Psoas muscle (tissue), 7 donors: ENCODE measurements at regions not wholly inside any gene's neighbourhood (a gene's known extent, or its start where the extent isn't known, plus 50 kb on each side); places are given as distances from the start of the nearest gene placed in this dataset.

Experiments
- ATAC-seq, 4 donors: fragments of 200-7000 bp; cut with Tn5 transposase; one replicate each; pipeline ENCODE4 v1.9.1; 2020; ENCODE audit warnings: moderate library complexity in 3 of 4, mild to moderate bottlenecking in 2 of 4
- DNase-seq, 2 donors: peaks; one replicate each; pipeline ENCODE4 v3.0.0-alpha.2; 2020
- H3K27ac ChIP-seq: fragments of 200-600 bp; one replicate; pipeline ENCODE4 v1.8.0; 2022
- H3K27me3 ChIP-seq, 3 donors: fragments of 200-600 bp in 1 of 3; one replicate each; pipeline versions ENCODE4 v1.6.1 to v1.8.0; 2013 to 2022; ENCODE audit warnings: low read length in 2 of 3, mild to moderate bottlenecking in 2 of 3, moderate library complexity in 1 of 3; ENCODE audit not compliant: insufficient read depth in 3 of 3
- H3K36me3 ChIP-seq, 2 donors: fragments of 200-600 bp in 1 of 2; one replicate each; pipeline versions ENCODE4 v1.6.1 to v1.8.0; 2013 to 2022; ENCODE audit warnings: low read depth in 1 of 2, mild to moderate bottlenecking in 1 of 2, moderate library complexity in 1 of 2; ENCODE audit not compliant: insufficient read depth in 1 of 2
- H3K4me1 ChIP-seq: fragments of 200-600 bp; one replicate; pipeline ENCODE4 v1.8.0; 2022
- H3K4me3 ChIP-seq: fragments of 200-600 bp; one replicate; pipeline ENCODE4 v1.8.0; 2022; ENCODE audit warnings: mild to moderate bottlenecking
- H3K9me3 ChIP-seq: fragments of 200-600 bp; one replicate; pipeline ENCODE4 v1.8.0; 2022
- WGBS, 3 donors: extraction: QIAGEN DNeasy Blood & Tissue Kit; methylation state at CpG; one replicate each; pipeline versions ENCODE4 v1.1.6 to v1.1.7; 2013; 5-methylcytosine and 5-hydroxymethylcytosine counted together
- intact Hi-C, 2 donors: fragments of 100-400 bp; cut with DNase I; formaldehyde crosslinking; loops; one replicate each; pipeline versions ENCODE4 v1.11.0 to v1.14.2; 2022
- TF ChIP-seq, protein P1 (sequence below): fragments of 200-600 bp; IDR thresholded peaks from one replicate; pipeline ENCODE4 v1.8.0; 2022; ENCODE audit warnings: antibody characterized with exemption
- donor health status: healthy with polysubstance abuse.
- donor health status: DM: no; HTN: no; CAD: no; lungs with moderate emphysema.
- donor health status: Bipolar disorder and iron deficiency.
- donor health status: healthy.
- donor health status: DM: yes; HTN: yes; CAD: no.
- donor health status: DM: no; HTN: no; CAD: no.
- donor health status: DM: yes; HTN: yes; CAD: no.

DNA sequence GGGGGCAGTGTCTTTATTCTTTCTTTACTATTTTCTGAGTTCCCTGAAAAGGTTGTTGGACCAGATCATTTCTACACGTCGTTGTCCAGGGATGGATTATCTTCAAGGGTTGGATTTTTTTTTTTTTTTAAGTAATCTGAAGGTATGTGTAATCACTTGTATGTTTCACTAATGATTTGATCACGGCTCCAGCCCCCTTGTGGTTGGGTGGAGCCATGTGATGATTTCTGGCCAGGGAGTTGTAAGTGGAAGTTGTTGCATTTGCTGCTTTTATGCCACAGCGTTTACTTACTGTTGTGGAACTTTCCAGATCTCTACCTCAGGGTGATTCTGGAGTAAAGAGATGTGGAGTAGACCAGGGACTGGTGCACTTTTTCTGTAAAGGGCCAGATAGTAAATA is 390.3 kb downstream of the AACS start:
- ATAC-seq (no peak), DNase-seq (no peak)
- no peaks in the 10 kb centered on the region for H3K4me1 ChIP-seq
- intact Hi-C loops = no loop called here
- peaks cover 7% of the 10 kb centered on the region for H3K9me3 ChIP-seq
- TF ChIP-seq, protein P1, sequence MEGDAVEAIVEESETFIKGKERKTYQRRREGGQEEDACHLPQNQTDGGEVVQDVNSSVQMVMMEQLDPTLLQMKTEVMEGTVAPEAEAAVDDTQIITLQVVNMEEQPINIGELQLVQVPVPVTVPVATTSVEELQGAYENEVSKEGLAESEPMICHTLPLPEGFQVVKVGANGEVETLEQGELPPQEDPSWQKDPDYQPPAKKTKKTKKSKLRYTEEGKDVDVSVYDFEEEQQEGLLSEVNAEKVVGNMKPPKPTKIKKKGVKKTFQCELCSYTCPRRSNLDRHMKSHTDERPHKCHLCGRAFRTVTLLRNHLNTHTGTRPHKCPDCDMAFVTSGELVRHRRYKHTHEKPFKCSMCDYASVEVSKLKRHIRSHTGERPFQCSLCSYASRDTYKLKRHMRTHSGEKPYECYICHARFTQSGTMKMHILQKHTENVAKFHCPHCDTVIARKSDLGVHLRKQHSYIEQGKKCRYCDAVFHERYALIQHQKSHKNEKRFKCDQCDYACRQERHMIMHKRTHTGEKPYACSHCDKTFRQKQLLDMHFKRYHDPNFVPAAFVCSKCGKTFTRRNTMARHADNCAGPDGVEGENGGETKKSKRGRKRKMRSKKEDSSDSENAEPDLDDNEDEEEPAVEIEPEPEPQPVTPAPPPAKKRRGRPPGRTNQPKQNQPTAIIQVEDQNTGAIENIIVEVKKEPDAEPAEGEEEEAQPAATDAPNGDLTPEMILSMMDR = no peak
- no peak overlapping the region for H3K4me3 ChIP-seq
- no peaks in the 10 kb centered on the region for H3K27me3 ChIP-seq
- 20 to 29% (median 22%) methylated on average over 4 of the region's 4 CpGs for WGBS, 3 donors
- H3K27ac ChIP-seq = no peak overlapping the region
- H3K36me3 ChIP-seq = no peaks in the 10 kb centered on the region

DNA sequence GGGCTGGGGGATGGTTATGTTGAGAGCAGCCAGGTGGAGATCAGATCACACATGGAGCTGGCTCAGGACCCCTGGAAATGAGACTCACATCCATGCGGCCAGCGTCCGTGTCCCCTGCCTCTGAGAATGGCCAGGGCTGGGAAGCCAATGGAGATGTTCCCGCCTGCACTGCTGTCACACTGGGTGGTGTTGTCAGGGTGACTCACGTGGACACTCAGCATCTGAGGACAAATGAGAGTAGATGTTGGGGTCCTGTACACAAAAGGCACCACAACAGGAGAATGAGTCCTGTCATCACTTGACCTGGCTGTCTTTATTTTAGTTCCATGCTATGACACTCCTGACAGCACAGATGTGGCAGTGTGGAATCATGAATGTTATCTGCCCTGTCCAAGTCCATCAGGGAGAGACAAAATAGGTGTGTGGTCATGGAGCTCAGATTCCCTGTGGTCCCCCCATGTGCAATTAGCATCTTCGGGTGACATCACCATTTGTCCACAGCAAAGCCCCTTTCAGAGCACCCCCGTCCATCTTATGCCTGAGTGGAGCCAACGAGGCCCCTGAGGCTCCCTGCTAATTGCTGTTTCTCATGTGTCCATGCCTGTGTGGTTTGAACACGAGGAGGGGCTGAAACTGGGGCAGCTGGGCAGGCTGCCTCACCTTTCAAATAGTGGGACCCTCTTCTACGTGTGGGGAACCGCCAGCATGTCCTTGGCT is 393.5 kb downstream of the AACS start:
- 73 to 79% (median 75%) methylated on average over 11 of the region's 11 CpGs for WGBS, 3 donors

DNA sequence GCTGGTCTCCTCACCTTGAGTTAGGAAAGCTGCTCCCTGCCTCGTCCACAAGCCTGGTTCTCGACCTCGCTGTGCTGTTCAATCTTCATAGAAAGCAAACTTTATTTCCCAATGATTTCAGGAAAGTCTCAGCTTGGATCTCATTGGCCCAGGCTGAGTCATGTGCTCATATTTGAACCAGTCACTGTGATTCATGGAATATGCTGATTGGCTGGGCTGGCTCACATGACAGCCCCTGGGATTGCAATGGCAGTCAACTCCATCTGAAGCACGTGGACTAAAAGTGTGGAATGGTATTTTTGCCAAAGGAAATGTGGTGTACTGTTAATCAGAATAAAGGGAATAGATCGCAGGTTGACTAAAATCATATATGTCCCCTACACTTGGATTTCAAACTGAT is 396.6 kb downstream of the AACS start:
- DNase-seq (no peak), ATAC-seq (no peak)
- WGBS, 3 donors = 84 to 87% (median 86%) methylated on average over 5 of the region's 5 CpGs
- no peaks in the 10 kb centered on the region for H3K27me3 ChIP-seq
- H3K9me3 ChIP-seq = no peaks in the 10 kb centered on the region
- no peaks in the 10 kb centered on the region for H3K4me1 ChIP-seq
- intact Hi-C loops = no loop called here
- H3K4me3 ChIP-seq = no peak overlapping the region
- H3K36me3 ChIP-seq = no peaks in the 10 kb centered on the region
- TF ChIP-seq, protein P1 = no peak
- H3K27ac ChIP-seq = no peak overlapping the region

More for the DNA sequence above, 393.5 kb downstream of the AACS start:
- Histone ChIP-seq H3K36me3 (no peaks in the 10 kb centered on the region), H3K27ac (no peak overlapping the region), H3K27me3 (no peaks in the 10 kb centered on the region), H3K4me1 (no peaks in the 10 kb centered on the region), H3K4me3 (no peak overlapping the region), H3K9me3 (no peaks in the 10 kb centered on the region)
- ATAC-seq (no peak), DNase-seq (no peak)
- TF ChIP-seq, protein P1 = no peak
- intact Hi-C loops = no loop called here

DNA sequence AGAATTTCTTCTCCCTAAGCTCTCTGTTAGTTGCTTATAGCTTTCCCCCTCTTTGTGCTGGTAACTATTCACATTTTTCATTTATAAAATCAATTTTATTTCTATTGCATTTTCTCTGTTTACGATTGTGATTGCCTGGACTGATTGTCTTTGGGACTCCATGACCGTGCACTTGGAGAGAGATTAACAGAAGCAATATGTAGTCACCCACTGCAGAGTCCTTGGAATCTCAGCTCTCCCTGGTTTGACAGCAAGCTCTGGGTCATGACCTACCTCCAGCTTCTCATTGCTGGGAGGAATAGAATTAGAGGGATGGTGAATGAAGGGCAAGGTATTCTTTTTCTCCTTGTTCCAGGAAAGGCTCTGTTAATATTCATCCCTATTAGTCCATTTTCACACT is 398.2 kb downstream of the AACS start:
- Histone ChIP-seq H3K4me3 (no peak overlapping the region), H3K9me3 (no peaks in the 10 kb centered on the region), H3K27me3 (no peaks in the 10 kb centered on the region), H3K4me1 (no peaks in the 10 kb centered on the region), H3K36me3 (no peaks in the 10 kb centered on the region), H3K27ac (no peak overlapping the region)
- intact Hi-C loops = no loop called here
- TF ChIP-seq, protein P1 = no peak
- WGBS, 3 donors = 76 to 84% (median 81%) methylated on average over 2 of the region's 2 CpGs
- DNase-seq (no peak), ATAC-seq (no peak)

DNA sequence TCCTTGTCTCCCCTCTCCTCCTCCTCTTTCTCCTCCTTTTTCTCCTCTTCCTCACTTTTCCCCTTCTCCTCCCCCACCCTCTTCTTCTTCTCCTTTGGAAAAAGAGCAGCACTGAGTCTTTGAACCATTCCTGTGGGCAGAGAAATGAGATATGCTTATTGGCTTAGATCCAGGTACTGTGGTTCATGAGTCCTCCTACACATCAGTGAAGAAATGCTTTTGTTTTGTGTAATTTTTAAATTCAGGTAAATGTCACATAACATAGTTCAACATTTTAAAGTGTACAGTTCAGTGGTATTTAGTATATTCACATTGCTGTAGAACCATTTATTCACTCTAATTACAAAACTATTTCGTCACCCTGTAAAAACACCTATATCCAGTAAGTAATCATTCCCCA is 402.1 kb downstream of the AACS start:
- no peaks in the 10 kb centered on the region for H3K27me3 ChIP-seq
- no peaks in the 10 kb centered on the region for H3K4me1 ChIP-seq
- no peak overlapping the region for H3K4me3 ChIP-seq
- ATAC-seq (no peak), DNase-seq (no peak)
- H3K36me3 ChIP-seq = no peaks in the 10 kb centered on the region
- intact Hi-C loops = no loop called here
- no peak overlapping the region for H3K27ac ChIP-seq
- H3K9me3 ChIP-seq = no peaks in the 10 kb centered on the region
- WGBS, 3 donors = 86 to 100% (median 94%) methylated on average over 1 of the region's 1 CpG
- TF ChIP-seq, protein P1 = no peak
